NB4 (cell line): ENCODE measurements at regions not wholly inside any gene's neighbourhood (a gene's known extent, or its start where the extent isn't known, plus 50 kb on each side); places are given as distances from the start of the nearest gene placed in this dataset.
"Not testable (repeated sequence)": the region's sequence is repeated elsewhere in the genome, so short reads cannot be mapped to it uniquely, and the experiment has no call there.

Experiments
- CTCF ChIP-seq: IDR thresholded peaks from one replicate; pipeline ENCODE4 v1.5.1; 2012; ENCODE audit warnings: low read depth, low read length
- MAX ChIP-seq: IDR thresholded peaks from 2 replicates; pipeline ENCODE4 v1.6.1; 2011; ENCODE audit warnings: low read depth, low read length
- MYC ChIP-seq: IDR thresholded peaks from 2 replicates; pipeline ENCODE4 v1.6.1; 2011; ENCODE audit warnings: low read depth, low read length
- POLR2A ChIP-seq: IDR thresholded peaks from 2 replicates; pipeline ENCODE4 v1.6.1; 2011; ENCODE audit warnings: mild to moderate bottlenecking; ENCODE audit not compliant: insufficient read length; ENCODE audit errors: extremely low read depth

- not testable (repeated sequence) for TF ChIP-seq CTCF, MAX, MYC, POLR2A
These were observed 164.6 kb downstream of the TEX36 start for GRCh38 chr10:125518397-125518796.
